Fibroblast of villous mesenchyme (primary cell): ENCODE measurements at regions not wholly inside any gene's neighbourhood (a gene's known extent, or its start where the extent isn't known, plus 50 kb on each side); places are given as distances from the start of the nearest gene placed in this dataset.

Experiments
- DNase-seq: peaks from one replicate; pipeline ENCODE4 v3.0.0-alpha.2; 2010; ENCODE audit warnings: low read depth
- H3K4me3 ChIP-seq: 2 replicates; pipeline ENCODE4 v1.5.1; 2011; ENCODE audit warnings: low read depth, mild to moderate bottlenecking, low read length
- CTCF ChIP-seq: IDR thresholded peaks from 2 replicates; pipeline ENCODE4 v1.5.1; 2012; ENCODE audit warnings: low read depth, mild to moderate bottlenecking, low read length; ENCODE audit not compliant: insufficient read depth

- no peak overlapping the region for H3K4me3 ChIP-seq
- DNase-seq, result no peak
- no peak for TF ChIP-seq CTCF
These were observed 872.9 kb upstream of the PCDH10 start for GRCh38 chr4:132276185-132276584.

GRCh38 chr4:132276989-132277388, 872.1 kb upstream of the PCDH10 start:
- no peak for DNase-seq
- no peak overlapping the region for H3K4me3 ChIP-seq
- TF ChIP-seq CTCF, result no peak

GRCh38 chr4:132281733-132282132, 867.4 kb upstream of the PCDH10 start:
- H3K4me3 ChIP-seq, result no peak overlapping the region
- TF ChIP-seq CTCF, result no peak
- no peak for DNase-seq

GRCh38 chr4:132284910-132285426, 864.1 kb upstream of the PCDH10 start:
- TF ChIP-seq CTCF, result no peak
- no peak overlapping the region for H3K4me3 ChIP-seq
- DNase-seq, result no peak

GRCh38 chr4:132297346-132297745, 851.7 kb upstream of the PCDH10 start:
- no peak overlapping the region for H3K4me3 ChIP-seq
- peak; percentile 23 for DNase-seq
- TF ChIP-seq CTCF, result no peak

GRCh38 chr4:132299841-132300240, 849.3 kb upstream of the PCDH10 start:
- H3K4me3 ChIP-seq, result no peak overlapping the region
- no peak for TF ChIP-seq CTCF
- DNase-seq, result peak; percentile 1

- no peak for TF ChIP-seq CTCF
- no peak overlapping the region for H3K4me3 ChIP-seq
- DNase-seq, result no peak
These were observed 836.6 kb upstream of the PCDH10 start for GRCh38 chr4:132312521-132312920.
